ENCODE measurements at regions not wholly inside any gene's neighbourhood (a gene's known extent, or its start where the extent isn't known, plus 50 kb on each side); places are given as distances from the start of the nearest gene placed in this dataset.

DNA sequence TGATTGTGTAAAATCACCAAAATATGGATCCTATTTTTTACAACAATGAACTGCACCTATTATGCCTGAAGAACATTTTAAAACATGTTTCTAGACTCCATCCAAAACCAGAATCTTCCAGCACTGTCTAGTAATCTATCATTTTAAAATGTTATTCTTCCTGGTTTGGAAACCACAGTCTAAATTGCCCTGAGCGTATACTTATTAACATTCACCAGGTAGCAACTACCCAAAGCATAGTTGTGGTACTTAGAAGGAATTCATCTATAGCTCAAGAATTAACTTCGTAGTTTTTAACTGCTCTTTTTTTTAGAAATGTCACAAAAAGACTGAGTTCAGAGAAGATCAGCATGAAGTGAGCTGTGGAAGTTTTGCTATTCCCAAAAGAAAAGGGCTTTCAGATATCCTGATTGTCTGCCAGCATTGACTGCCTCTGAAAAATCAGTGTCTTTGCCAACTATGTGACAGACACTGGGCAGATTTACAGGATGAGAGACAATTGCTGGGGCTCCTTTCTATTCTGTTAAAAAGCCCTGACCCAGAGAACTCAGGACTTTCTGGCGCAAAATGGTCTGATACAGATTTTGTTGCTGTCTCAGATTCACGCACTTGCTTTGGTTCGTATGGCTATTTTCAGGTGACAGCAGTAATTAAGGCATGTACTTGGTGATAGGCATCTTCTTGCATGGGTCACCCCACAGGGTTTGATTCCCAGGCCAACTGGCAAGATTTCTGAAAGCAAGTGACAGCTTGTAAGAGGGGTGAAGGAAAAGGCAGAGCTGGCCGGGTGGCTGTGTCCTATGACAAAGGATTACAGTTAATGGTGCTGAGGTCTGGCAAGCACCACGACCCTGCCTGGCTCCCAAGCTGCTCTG, 152.5 kb upstream of the RAI14 start:
- ChIA-PET POLR2A (interaction anchor here (0.6 to 1.1 kb wide), 2 partner anchors 401 to 437 kb away, joined by 3 read pairs; no protein-coding TSS in a partner anchor), CTCF (ENCODE audit: low intra/inter-chr PET ratio) (no interaction called here)
- intact Hi-C loops (cut with micrococcal nuclease) (no loop called here), in situ Hi-C loops (cut with MboI) (no loop called here)
- Histone ChIP-seq H3K36me3 (ENCODE audit: control insufficient read depth, insufficient read depth, low read length) (no peaks in the 10 kb centered on the region), H3K9me1 (ENCODE audit: control insufficient read depth, insufficient read depth, low read length) (no peaks in the 10 kb centered on the region), H3K9ac (ENCODE audit: insufficient read depth in 1 of 2, low read depth in 2 of 2, low read length in 2 of 2) (no peak overlapping the region), H3K27ac (ENCODE audit: extremely low read depth, low read depth, low read length) (no peak overlapping the region), H2AFZ (ENCODE audit: low read depth, low read length) (no peak overlapping the region), H3K79me2 (ENCODE audit: control insufficient read depth, insufficient read depth, low read length) (no peaks in the 10 kb centered on the region), H3K4me1 (replicated peaks in 1 of 2; ENCODE audit: control insufficient read depth in 2 of 2, insufficient read depth in 2 of 2, low read length in 2 of 2) (no peaks in the 10 kb centered on the region), H4K20me1 (replicated peaks; ENCODE audit: control insufficient read depth, insufficient read depth, low read length) (no peaks in the 10 kb centered on the region), H3K27me3 (ENCODE audit: control insufficient read depth in 2 of 2, insufficient read depth in 2 of 2, low read length in 2 of 2) (peaks cover 20 to 36% of the 10 kb centered on the region in 2 experiments; a peak in 4 of 5 replicates), H3K4me2 (ENCODE audit: insufficient read depth, low read length) (no peak overlapping the region), H3K4me3 (no peak overlapping the region), H3K9me3 (replicated peaks; ENCODE audit: control insufficient read depth, insufficient read depth, low read depth, low read length) (no peaks in the 10 kb centered on the region)
- no peak for ATAC-seq
- 10% methylated on average over 7 of the region's 7 CpGs for WGBS (ENCODE audit: insufficient coverage, low coverage, missing lambda C conversion rate)
- BruUV-seq (replicated peaks), result no TSS peak
- FAIRE-seq, result no peak
- no peak for DNase-seq (ENCODE audit: extremely low read depth in 1 of 4, low spot score in 3 of 4)
- TF ChIP-seq, protein P1, sequence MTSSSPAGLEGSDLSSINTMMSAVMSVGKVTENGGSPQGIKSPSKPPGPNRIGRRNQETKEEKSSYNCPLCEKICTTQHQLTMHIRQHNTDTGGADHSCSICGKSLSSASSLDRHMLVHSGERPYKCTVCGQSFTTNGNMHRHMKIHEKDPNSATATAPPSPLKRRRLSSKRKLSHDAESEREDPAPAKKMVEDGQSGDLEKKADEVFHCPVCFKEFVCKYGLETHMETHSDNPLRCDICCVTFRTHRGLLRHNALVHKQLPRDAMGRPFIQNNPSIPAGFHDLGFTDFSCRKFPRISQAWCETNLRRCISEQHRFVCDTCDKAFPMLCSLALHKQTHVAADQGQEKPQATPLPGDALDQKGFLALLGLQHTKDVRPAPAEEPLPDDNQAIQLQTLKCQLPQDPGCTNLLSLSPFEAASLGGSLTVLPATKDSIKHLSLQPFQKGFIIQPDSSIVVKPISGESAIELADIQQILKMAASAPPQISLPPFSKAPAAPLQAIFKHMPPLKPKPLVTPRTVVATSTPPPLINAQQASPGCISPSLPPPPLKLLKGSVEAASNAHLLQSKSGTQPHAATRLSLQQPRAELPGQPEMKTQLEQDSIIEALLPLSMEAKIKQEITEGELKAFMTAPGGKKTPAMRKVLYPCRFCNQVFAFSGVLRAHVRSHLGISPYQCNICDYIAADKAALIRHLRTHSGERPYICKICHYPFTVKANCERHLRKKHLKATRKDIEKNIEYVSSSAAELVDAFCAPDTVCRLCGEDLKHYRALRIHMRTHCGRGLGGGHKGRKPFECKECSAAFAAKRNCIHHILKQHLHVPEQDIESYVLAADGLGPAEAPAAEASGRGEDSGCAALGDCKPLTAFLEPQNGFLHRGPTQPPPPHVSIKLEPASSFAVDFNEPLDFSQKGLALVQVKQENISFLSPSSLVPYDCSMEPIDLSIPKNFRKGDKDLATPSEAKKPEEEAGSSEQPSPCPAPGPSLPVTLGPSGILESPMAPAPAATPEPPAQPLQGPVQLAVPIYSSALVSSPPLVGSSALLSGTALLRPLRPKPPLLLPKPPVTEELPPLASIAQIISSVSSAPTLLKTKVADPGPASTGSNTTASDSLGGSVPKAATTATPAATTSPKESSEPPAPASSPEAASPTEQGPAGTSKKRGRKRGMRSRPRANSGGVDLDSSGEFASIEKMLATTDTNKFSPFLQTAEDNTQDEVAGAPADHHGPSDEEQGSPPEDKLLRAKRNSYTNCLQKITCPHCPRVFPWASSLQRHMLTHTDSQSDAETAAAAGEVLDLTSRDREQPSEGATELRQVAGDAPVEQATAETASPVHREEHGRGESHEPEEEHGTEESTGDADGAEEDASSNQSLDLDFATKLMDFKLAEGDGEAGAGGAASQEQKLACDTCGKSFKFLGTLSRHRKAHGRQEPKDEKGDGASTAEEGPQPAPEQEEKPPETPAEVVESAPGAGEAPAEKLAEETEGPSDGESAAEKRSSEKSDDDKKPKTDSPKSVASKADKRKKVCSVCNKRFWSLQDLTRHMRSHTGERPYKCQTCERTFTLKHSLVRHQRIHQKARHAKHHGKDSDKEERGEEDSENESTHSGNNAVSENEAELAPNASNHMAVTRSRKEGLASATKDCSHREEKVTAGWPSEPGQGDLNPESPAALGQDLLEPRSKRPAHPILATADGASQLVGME (CRISPR knock-in tag; IDR thresholded peaks at IDR 0.05), result no peak
- TF ChIP-seq MAFF (IDR thresholded peaks at IDR 0.05; ENCODE audit: low read length) (no peak), GATAD2A (IDR thresholded peaks at IDR 0.05) (no peak), HDGF (IDR thresholded peaks at IDR 0.05) (no peak), PHF20 (IDR thresholded peaks at IDR 0.05; ENCODE audit: partially characterized antibody) (no peak), ZNF263 (CRISPR knock-in tag; IDR thresholded peaks at IDR 0.05; ENCODE audit: borderline replicate concordance) (no peak), BACH1 (tag; IDR thresholded peaks at IDR 0.05) (no peak), ZC3H4 (CRISPR knock-in tag; IDR thresholded peaks at IDR 0.05; ENCODE audit: borderline replicate concordance) (no peak), SRF (CRISPR knock-in tag; IDR thresholded peaks at IDR 0.05) (no peak), CCAR2 (IDR thresholded peaks at IDR 0.05; ENCODE audit: low read depth, low read length) (no peak), KLF6 (CRISPR knock-in tag; IDR thresholded peaks at IDR 0.05; ENCODE audit: borderline replicate concordance) (no peak)
- TF ChIP-seq, protein P2, sequence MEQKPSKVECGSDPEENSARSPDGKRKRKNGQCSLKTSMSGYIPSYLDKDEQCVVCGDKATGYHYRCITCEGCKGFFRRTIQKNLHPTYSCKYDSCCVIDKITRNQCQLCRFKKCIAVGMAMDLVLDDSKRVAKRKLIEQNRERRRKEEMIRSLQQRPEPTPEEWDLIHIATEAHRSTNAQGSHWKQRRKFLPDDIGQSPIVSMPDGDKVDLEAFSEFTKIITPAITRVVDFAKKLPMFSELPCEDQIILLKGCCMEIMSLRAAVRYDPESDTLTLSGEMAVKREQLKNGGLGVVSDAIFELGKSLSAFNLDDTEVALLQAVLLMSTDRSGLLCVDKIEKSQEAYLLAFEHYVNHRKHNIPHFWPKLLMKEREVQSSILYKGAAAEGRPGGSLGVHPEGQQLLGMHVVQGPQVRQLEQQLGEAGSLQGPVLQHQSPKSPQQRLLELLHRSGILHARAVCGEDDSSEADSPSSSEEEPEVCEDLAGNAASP (IDR thresholded peaks at IDR 0.05), result no peak
- TF ChIP-seq, protein P3, sequence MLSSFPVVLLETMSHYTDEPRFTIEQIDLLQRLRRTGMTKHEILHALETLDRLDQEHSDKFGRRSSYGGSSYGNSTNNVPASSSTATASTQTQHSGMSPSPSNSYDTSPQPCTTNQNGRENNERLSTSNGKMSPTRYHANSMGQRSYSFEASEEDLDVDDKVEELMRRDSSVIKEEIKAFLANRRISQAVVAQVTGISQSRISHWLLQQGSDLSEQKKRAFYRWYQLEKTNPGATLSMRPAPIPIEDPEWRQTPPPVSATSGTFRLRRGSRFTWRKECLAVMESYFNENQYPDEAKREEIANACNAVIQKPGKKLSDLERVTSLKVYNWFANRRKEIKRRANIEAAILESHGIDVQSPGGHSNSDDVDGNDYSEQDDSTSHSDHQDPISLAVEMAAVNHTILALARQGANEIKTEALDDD (IDR thresholded peaks at IDR 0.05), result no peak

Data from K562 (cell line).